ENCODE measurements at regions not wholly inside any gene's neighbourhood (a gene's known extent, or its start where the extent isn't known, plus 50 kb on each side); places are given as distances from the start of the nearest gene placed in this dataset.

DNA sequence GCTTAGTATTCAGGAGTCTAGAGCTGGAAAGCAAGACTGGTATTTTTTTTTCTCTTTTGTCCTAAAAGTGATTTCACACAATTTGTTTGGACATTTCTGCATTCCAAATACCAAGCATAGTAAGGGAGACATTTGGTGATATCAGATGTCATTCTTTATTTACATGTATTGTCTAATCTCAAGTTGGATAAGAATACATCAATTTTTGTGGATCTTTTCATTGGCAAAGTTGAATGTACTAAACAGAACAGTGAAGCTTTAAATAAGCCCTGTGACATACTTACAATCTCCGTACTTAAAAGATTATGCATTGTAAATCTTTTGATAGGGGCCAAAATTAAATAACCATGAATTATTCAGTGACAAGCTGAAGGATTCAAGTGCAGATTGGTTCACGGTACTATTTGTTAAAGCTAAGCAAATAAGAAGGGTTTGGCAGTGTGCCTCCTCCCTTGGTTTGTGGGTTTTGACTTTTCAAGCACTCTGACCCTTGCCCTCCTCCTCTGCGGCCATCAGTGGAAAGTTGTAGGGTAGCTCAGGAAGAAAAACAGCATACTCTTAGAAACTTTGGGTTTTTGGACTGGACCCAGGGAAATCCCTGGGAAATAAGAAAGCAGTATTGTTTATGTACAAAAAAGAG, 663.7 kb downstream of the ADGRL2 start:
- no peak for DNase-seq (ENCODE audit: low read depth, low spot score)
- H3K27ac ChIP-seq: no peak overlapping the region

DNA sequence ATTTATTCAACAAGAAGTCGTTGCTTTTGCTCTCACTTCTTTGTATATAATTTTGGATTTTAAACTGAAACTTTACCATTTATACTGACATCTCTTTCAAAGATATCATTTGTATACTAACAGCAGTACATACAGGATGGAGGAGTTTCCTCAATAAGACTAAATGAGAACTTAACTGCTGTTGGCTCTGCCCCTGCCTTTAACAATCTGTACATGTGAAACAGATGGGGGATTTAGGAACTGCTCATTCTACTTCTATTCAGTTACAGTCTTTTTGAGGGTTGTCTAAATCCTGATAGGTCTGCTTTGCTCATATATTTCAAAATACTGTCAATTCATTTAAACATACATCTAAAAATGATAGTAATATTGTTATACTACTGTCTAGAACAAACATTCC, 663.2 kb downstream of the ADGRL2 start:
- DNase-seq (ENCODE audit: low read depth, low spot score): no peak
- H3K27ac ChIP-seq: no peak overlapping the region

DNA sequence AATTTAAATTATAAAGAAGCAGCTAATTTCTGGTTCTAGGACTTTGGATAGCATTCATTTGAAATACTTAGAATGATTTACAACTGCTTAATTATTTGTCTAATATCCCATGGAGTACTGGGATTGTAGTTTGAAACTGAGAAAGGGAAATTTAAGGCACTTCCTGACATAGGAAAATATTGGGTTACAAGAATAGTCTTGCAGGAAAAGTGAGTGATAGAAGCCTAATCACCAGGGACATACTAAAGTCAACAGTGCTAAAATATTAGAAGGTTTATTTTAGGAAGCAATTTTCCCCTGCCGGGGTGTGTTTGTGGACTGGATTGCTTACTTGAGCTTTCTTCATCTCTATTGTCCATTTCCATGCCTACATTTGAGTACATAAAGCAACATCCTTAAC, 661.6 kb downstream of the ADGRL2 start:
- no peak for DNase-seq (ENCODE audit: low read depth, low spot score)
- H3K27ac ChIP-seq: no peak overlapping the region

DNA sequence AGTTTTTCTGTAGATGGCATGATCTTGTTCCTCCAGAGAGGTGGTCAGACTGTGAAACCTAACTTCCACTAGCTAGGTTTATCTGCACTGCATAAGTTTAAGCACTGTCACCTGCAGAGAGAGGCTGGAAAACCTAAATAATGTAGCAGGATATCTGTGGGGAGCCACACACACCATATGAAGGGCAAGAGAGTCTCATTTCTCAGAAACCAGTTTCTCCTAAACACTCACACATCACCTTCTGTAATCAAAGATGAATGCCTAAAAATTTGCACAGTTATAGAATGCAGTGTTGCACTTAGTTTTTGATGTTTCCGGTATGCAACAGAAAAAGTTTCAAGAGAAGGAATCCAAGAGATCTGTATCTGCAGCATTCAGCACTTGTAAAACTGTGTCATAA, 654.6 kb downstream of the ADGRL2 start:
- no peak for DNase-seq (ENCODE audit: low read depth, low spot score)
- H3K27ac ChIP-seq: no peak overlapping the region

DNA sequence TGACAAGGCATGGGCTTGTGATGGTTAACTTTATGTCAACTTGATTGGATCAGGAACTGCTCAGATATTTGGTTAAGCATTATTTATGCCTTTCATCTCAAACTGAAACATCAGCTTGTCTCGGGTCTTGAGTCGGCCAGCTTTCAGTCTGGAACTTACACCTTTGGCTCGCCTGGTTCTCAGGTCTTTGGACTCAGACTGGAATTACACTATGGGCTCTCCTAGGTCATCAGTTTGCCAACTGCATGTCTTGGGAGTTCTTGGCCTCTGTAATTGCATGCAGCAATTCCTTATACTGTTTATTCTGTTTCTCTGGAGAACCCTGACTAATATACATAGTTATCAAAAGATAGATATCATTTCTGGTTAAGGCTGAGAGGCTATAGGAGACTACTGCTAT, 653.7 kb downstream of the ADGRL2 start:
- DNase-seq (ENCODE audit: low read depth, low spot score): no peak
- H3K27ac ChIP-seq: peak overlapping the region; percentile 73

DNA sequence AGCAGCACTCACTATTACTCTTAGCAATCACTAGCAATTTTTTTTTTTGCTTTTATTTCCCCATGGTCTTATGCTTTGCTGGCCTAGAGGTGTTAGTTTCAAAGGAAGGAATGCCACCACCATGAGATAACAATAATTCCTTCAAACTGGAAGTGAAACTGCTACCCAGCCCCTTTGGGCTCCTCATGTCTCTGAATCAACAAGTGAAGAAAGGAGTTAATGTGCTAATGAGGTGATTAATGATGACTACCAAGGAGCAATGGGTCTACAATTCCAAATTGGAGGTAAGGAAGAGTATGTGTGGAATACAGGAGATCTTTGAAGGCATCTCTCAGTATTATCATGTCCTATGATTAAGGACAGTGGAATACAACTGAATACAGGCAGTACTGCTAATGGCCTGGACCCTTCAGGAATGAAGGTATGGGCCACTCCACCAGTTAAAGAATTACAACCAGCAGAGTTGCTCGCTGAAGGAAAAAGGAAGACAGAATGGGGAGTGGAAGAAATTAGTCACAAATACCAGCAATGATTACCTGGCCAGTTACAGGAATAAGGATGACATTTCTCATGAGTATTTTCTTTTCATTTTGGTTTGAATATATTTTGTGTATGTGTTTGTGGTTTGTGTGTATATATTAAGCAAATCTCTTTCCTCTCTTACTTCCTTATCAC, 652.9 kb downstream of the ADGRL2 start:
- peak; percentile 26 for DNase-seq (ENCODE audit: low read depth, low spot score)
- peak overlapping the region; percentile 73 for H3K27ac ChIP-seq

DNA sequence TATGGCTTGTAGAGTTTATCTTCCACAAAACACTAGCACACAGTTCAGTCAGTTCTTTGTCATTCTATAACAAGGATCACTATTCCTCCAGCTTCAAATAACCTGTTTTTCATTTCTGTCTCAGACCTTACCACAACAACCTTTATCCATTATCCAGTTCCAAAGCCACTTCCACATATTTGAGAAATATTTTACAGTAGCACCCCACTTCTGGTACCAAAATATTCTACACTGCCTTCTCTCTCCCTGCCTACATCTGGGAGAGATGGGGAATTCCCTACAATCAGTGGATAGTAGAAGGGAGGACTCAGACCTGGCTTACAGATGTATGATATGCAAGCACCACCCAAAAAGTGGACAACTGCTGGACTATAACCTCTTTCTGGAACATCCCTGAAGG, 651.4 kb downstream of the ADGRL2 start:
- no peak for DNase-seq (ENCODE audit: low read depth, low spot score)
- H3K27ac ChIP-seq: no peak overlapping the region

DNA sequence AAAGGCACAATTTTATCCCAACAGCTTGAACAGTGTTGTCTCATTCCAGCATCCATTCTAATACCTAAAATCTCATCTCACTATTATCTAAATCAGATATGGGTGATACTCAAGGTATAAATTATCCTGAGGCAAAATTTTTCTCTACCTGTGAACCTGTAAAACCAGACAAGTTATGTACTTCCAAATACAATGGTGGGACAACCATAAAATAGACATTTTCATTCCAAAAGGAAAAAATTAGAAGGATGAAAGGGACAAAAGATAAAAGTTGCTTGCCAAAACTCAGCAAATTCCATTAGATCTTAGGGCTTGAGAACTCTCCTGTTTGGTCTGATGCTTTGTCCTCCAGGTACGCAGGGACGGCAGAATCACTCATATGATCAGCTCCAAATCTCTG, 650.5 kb downstream of the ADGRL2 start:
- no peak for DNase-seq (ENCODE audit: low read depth, low spot score)
- H3K27ac ChIP-seq: no peak overlapping the region

DNA sequence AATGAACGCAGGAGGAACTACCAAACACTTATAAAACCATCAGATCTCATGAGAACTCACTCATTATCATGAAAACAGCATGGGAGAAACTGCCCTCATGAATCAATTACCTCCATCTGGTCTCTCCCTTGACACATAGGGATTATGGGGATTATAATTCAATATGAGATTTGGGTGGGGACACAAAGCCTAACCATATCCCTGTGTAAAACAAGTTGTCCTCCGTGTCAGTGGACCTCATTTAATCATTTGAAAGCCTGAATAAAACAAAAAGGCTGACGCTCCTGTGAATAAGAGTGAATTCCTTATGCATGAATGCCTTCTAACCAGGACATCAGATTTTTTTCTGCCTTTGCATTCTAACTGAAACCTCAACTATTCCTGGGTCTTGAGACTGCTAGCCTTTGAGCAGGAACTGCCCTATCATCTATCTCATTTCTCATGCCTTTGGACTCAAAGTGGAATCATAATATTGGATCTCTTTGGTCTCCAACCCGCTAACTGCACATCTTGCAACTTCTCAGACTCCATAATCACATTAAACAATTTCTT, 648.8 kb downstream of the ADGRL2 start:
- H3K27ac ChIP-seq: no peak overlapping the region
- DNase-seq (ENCODE audit: low read depth, low spot score): no peak

DNA sequence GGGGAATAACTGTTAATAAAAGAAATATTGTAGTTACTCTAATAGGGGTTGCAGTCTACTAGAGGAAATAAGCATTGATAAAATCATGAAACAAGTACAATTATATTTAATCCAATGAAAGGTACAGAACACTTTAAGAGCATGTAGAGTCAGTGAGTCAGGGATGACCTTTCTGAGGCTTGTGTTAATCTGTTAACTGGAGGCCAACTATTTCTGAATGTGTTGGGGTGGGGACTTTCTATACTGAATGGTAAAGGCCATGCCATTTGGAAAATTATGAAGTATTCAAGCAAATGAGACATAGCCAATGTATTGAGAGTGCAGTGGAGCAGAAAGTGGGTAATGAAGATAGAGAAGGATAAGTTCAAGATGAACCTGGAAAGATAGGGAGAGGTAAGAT, 646.2 kb downstream of the ADGRL2 start:
- DNase-seq (ENCODE audit: low read depth, low spot score): no peak

DNA sequence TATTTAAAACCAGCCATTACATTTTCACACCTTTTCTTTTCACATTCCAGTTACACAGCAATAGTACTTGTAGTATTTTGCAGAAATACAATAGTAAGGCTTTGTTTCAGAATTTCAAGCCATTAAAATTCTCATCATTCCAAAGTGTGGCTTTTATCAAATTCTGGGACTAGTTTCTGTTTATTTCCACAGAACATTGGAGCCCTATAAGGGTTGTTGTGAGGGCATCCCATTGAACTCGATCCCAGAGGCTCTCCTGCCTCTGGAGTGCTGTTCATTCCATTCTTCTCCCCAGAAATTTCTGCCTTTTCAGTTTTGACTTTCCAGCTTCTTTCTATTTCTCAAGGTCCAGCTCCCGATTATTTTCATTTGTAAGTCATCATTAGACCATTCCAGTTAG, 645.5 kb downstream of the ADGRL2 start:
- no peak for DNase-seq (ENCODE audit: low read depth, low spot score)

More for the DNA sequence above, 646.2 kb downstream of the ADGRL2 start:
- H3K27ac ChIP-seq: no peak overlapping the region

DNA sequence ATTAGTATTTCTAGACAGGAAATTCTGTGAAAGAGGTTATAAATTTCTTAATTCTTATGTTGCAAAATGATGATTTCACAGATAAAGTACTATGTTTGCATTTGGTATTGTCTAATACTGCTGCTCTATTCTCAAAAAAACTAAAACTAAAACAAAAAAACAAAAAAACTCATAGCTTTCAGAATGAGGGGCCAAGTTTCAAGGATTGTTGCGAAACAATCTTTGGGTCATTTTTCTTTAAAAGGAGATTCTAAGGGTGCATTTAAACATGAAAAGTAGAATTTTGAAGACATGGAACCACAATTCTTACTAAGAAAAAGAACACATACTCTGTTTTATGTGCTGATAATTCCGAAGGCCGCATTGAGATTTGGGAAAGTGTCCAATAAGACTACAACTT, 645.1 kb downstream of the ADGRL2 start:
- H3K27ac ChIP-seq: no peak overlapping the region
- no peak for DNase-seq (ENCODE audit: low read depth, low spot score)

More for the DNA sequence above, 645.5 kb downstream of the ADGRL2 start:
- no peak overlapping the region for H3K27ac ChIP-seq

DNA sequence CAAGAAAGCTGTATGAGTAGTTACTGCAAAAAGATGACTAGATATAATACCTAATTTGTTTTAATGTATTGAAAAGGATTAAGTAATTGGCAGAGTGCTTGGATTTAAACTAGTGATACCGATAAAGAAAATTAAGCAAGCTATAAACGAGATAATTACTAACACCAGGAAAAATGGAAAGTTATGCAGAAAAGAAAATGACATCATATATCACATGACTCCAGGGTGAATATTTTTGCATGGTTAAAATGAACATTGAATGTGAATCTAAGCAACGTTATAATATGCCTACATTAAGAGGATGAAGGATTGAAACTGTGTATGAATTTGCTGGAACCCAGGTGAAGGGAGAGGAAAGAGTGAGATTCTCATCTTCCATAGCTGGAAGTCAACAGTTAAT, 644.4 kb downstream of the ADGRL2 start:
- H3K27ac ChIP-seq: no peak overlapping the region
- DNase-seq (ENCODE audit: low read depth, low spot score): no peak

DNA sequence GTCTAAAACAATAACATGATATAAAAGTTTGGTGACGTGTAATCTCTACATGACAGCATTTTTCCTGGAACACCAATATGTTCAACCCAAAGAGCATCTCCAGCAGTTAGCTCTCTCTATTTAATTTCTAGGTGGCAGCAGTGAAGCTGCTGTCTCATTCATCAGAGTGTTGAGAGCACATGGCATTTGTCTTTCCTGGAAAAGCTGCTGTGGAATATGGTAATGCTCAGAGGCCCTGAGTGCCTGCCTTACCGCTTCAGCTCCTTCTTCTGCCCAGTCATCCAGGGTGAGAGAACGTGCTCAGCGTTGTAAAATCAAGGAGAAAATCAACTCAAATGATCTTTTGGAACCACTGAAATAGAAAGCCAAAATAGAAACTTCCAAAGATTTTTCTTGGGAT, 640.7 kb downstream of the ADGRL2 start:
- DNase-seq (ENCODE audit: low read depth, low spot score): no peak
- no peak overlapping the region for H3K27ac ChIP-seq

DNA sequence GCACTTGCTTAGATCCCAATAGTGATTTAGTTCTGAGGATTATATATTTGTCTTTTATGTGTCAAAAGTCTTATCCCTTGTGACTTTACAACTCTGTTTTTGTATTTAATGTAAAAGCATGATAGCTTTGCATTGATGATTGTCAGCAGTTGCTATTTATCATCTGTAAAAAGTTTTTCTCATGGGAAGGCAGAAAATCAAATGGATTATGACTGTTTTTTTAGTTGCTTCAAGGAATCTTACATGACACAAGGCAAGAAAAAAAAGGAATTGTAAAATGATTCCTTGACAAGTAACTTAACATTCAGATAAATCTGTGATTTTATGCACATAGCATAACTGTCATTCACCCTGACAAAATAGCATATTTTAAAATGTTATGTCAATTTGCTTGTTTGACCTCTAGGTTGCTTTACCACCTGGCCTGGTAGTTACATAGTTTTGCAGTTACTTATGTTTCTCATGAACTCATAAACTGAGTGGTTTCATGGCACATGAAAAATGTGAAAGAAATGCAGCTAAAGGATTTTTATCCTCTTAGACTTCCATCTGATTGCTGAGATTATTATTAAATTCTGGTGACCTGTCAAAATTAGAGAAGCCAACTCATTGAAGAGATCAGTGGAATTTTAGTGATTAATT, 622.6 kb downstream of the ADGRL2 start:
- H3K27ac ChIP-seq: no peak overlapping the region
- no peak for DNase-seq (ENCODE audit: low read depth, low spot score)

DNA sequence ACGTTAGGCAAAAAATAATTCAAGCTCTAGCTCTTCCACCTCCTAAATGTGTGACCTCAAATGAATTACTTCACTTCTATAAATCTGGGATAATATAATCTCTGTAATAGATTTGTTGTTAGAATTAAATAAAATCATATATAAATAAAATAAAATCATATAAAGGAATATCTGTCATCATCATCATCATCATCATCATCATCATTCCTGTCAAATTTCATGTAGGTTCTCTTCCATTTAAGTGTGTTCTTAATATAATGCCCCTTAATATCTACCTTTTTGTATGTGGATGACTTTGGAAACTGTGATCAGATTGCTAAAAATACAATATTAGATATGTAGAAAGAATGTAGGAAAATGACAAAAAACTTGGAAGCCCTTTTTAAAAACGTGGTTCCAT, 621.0 kb downstream of the ADGRL2 start:
- DNase-seq (ENCODE audit: low read depth, low spot score): no peak
- no peak overlapping the region for H3K27ac ChIP-seq

DNA sequence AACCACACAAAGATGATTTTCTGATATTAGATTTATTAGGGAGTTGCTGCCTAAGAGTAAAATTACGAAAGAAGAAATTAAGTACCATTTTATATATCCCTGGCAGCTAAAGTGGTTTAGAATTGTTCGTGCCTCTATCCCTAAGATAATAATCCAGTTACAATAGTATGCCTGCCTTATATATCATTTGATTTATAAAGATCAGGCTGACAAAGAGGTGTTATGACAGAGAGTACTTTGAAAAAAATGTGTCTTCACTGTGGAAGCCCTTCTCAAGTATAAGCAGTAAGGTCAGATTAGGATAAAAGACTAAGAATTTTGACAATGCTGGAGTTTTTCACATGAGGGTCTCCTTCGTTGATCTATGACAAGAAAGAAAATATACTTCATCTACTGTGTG, 619.9 kb downstream of the ADGRL2 start:
- H3K27ac ChIP-seq: no peak overlapping the region
- no peak for DNase-seq (ENCODE audit: low read depth, low spot score)

DNA sequence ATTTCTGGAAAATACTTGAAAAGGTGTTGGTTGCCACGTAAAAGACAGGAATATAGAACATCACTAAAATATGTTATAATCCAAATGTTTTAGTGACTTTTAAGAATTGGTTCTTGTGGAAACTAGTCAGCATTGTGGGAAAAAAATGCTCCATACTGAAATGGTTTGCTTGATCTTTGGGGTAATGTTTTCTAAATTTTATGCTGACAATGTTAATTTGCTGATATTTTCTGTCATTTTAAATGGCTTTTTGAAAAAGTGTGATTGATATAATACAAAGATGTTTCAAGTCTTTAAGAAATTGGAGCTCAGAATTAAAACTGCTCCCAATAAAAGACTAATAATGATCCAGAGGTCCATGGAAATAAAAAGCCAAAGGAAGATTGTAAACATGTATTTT, 610.9 kb downstream of the ADGRL2 start:
- no peak for DNase-seq (ENCODE audit: low read depth, low spot score)
- H3K27ac ChIP-seq: no peak overlapping the region

DNA sequence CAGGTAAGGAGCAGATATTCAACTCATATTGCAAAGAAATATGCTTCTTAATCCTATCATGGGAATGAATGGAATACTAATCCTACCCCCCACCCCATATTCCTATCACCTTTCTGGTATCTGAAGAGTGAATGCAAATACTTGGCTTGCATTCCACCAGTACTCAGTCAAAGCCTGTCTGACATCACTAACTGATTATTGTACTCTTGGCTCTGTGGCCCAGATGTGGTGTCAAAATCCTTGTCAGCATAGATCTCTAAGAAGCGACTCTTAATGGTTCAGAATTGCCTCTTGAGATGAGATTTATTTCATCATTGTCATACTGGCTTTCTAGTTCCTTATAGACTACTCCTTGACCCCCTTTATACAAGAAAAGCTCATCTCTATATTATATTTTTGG, 604.6 kb downstream of the ADGRL2 start:
- H3K27ac ChIP-seq: no peak overlapping the region
- DNase-seq (ENCODE audit: low read depth, low spot score): no peak

DNA sequence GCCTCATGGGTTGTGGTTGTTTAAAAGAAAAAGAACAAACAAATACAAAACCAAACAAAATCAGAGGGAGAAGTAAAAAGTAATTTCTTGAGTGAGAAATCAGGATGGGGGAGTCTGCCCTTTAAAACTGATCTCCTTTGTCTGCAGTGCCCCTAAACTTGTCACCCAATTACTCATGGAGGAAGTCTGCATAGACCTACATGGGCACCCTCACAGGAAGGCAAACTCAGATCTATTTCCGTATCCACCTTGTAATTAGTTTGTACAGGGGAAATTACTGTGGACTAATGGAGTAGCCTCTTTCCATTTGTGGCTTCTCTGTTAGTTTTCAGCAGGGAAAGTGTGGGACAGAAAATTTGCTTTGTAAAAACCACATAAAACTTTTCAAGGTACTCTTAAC, 600.4 kb downstream of the ADGRL2 start:
- H3K27ac ChIP-seq: no peak overlapping the region
- no peak for DNase-seq (ENCODE audit: low read depth, low spot score)

DNA sequence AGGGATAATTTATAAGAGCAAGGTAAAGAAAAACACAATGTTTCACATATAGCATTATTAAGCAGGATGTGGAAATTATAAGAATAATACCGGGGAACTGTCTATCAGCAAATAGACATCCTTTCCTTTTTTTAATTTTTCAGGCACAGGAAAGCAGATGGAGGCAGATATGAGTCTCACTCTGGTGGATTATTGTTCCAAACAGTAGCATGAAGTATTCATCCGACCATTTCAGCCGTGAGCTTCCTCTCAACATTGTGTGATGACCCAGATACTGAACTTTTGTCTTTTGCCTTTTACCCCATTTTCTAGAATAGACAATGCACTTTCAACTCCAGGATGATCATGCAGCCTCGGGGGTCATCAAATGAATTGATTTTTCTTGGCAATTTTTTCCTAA, 599.8 kb downstream of the ADGRL2 start:
- DNase-seq (ENCODE audit: low read depth, low spot score): no peak
- no peak overlapping the region for H3K27ac ChIP-seq

DNA sequence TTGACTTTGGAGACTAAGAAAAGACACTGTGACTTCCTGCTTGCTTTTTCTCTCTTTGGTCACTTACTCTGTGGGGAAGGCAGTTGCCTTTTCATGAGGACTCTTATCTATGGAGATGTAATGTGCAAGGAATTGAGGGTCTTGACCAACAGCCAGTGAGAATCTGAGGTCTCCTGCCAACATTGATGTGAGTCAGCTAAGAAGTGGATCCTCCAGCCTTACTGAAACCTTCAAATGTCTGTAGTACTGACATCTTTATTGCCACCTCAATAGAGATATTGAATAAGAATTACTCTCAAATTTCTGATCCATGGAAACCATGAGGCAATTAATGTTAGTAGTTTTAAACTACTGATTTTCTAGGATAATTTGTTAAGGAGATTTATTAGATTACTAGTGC, 598.4 kb downstream of the ADGRL2 start:
- H3K27ac ChIP-seq: no peak overlapping the region
- DNase-seq (ENCODE audit: low read depth, low spot score): no peak
